PFSK-1 (cell line): ENCODE measurements at regions not wholly inside any gene's neighbourhood (a gene's known extent, or its start where the extent isn't known, plus 50 kb on each side); places are given as distances from the start of the nearest gene placed in this dataset.

Experiments
- FOXP2 ChIP-seq: optimal IDR thresholded peaks from 2 replicates; pipeline ENCODE3; 2011; ENCODE audit warnings: borderline replicate concordance, control low read depth, inconsistent platforms; ENCODE audit not compliant: insufficient read depth; ENCODE audit errors: extremely low read length, extremely low read depth
- POLR2AphosphoS5 ChIP-seq: IDR thresholded peaks from 2 replicates; pipeline ENCODE4 v1.6.1; 2012; ENCODE audit warnings: low read depth, mild to moderate bottlenecking, control low read depth, low read length, moderate library complexity
- REST ChIP-seq, 2 experiments: IDR thresholded peaks; 2 replicates each; pipeline versions ENCODE4 v1.6.1 to v1.8.0; 2011 to 2012; ENCODE audit warnings: low read depth in 2 of 2, low read length in 2 of 2, control low read depth in 1 of 2, inconsistent platforms in 1 of 2, mild to moderate bottlenecking in 1 of 2, moderate library complexity in 1 of 2; ENCODE audit not compliant: insufficient read depth in 1 of 2
- SIN3A ChIP-seq: IDR thresholded peaks from 2 replicates; pipeline ENCODE4 v1.6.1; 2012; ENCODE audit warnings: mild to moderate bottlenecking, low read length, moderate library complexity, borderline replicate concordance; ENCODE audit not compliant: insufficient read depth
- TAF1 ChIP-seq: IDR thresholded peaks from 2 replicates; pipeline ENCODE4 v1.6.1; 2012; ENCODE audit warnings: low read length, control low read depth, borderline replicate concordance; ENCODE audit not compliant: insufficient read depth

GRCh38 chr17:33447090-33447489, 154.0 kb upstream of the ASIC2 start:
- TF ChIP-seq TAF1, result no peak
- TF ChIP-seq SIN3A, result no peak
- TF ChIP-seq FOXP2, result no peak
- TF ChIP-seq POLR2AphosphoS5, result no peak
- TF ChIP-seq REST (IDR thresholded peaks at IDR 0.05; ENCODE audit: insufficient read depth in 1 of 2, low read depth in 2 of 2, low read length in 2 of 2), result no peak

- TF ChIP-seq TAF1, result no peak
- no peak for TF ChIP-seq SIN3A
- no peak for TF ChIP-seq REST (IDR thresholded peaks at IDR 0.05; ENCODE audit: insufficient read depth in 1 of 2, low read depth in 2 of 2, low read length in 2 of 2)
- TF ChIP-seq POLR2AphosphoS5, result no peak
- TF ChIP-seq FOXP2, result no peak
Observed at GRCh38 chr17:33451221-33451620, 158.1 kb upstream of the ASIC2 start.

GRCh38 chr17:33457477-33457876, 164.4 kb upstream of the ASIC2 start:
- TF ChIP-seq TAF1 (no peak), SIN3A (no peak)

GRCh38 chr17:33459078-33459940, 166.2 kb upstream of the ASIC2 start:
- no peak for TF ChIP-seq SIN3A
- no peak for TF ChIP-seq REST (IDR thresholded peaks at IDR 0.05; ENCODE audit: insufficient read depth in 1 of 2, low read depth in 2 of 2, low read length in 2 of 2)
- no peak for TF ChIP-seq TAF1
- no peak for TF ChIP-seq FOXP2
- TF ChIP-seq POLR2AphosphoS5, result no peak

- no peak for TF ChIP-seq FOXP2
- TF ChIP-seq REST (IDR thresholded peaks at IDR 0.05; ENCODE audit: insufficient read depth in 1 of 2, low read depth in 2 of 2, low read length in 2 of 2), result no peak
- no peak for TF ChIP-seq SIN3A
- TF ChIP-seq TAF1, result no peak
- TF ChIP-seq POLR2AphosphoS5, result no peak
Observed at GRCh38 chr17:33460781-33461450, 167.8 kb upstream of the ASIC2 start.
